MCF 10A (cell line): ENCODE measurements at regions not wholly inside any gene's neighbourhood (a gene's known extent, or its start where the extent isn't known, plus 50 kb on each side); places are given as distances from the start of the nearest gene placed in this dataset.

ENCODE experiments used
- BruUV-seq: library from RNA; stranded (reverse); fragments of 400-500 nt; replicated peaks from 2 replicates; lab custom pipeline; 2021; lab: Mats Ljungman, UMichigan
- CTCF ChIA-PET: fragments of 300-600 bp; sonication (Branson Sonifier 250); formaldehyde crosslinking; extraction: SDS; loops from one replicate; lab custom pipeline; 2021; ENCODE audit warnings: antibody characterized with exemption, inconsistent platforms; lab: Yijun Ruan, JAX
- POLR2A ChIA-PET: fragments of 300-600, 350-650 bp; sonication (Branson Sonifier 250); formaldehyde crosslinking; extraction: SDS; loops from one replicate; lab custom pipeline; 2020; ENCODE audit warnings: antibody characterized with exemption, inconsistent platforms; lab: Yijun Ruan, JAX
- DNase-seq: peaks from one replicate; pipeline ENCODE4 v3.0.0-alpha.2; 2018; ENCODE audit not compliant: unreplicated experiment
- H3K27ac Mint-ChIP-seq: one replicate; pipeline ENCODE4 v1.8.0; 2022; ENCODE audit warnings: mild to moderate bottlenecking, low read depth, mixed read lengths; ENCODE audit not compliant: unreplicated experiment
- H3K27me3 Mint-ChIP-seq: one replicate; pipeline ENCODE4 v1.8.0; 2022; ENCODE audit warnings: mixed read lengths; ENCODE audit not compliant: insufficient read depth, unreplicated experiment
- H3K36me3 Mint-ChIP-seq: one replicate; pipeline ENCODE4 v1.8.0; 2022; ENCODE audit warnings: mild to moderate bottlenecking, moderate library complexity, mixed read lengths; ENCODE audit not compliant: insufficient read depth, unreplicated experiment
- H3K4me1 Mint-ChIP-seq: one replicate; pipeline ENCODE4 v1.8.0; 2022; ENCODE audit warnings: mixed read lengths; ENCODE audit not compliant: insufficient read depth, unreplicated experiment
- H3K4me3 Mint-ChIP-seq: one replicate; pipeline ENCODE4 v1.8.0; 2022; ENCODE audit warnings: mild to moderate bottlenecking, moderate library complexity, mixed read lengths; ENCODE audit not compliant: unreplicated experiment
- H3K9me3 Mint-ChIP-seq: one replicate; pipeline ENCODE4 v1.8.0; 2022; ENCODE audit warnings: mixed read lengths; ENCODE audit not compliant: unreplicated experiment
- CTCF ChIP-seq: fragments of 200-600 bp; IDR thresholded peaks from one replicate; pipeline ENCODE4 v1.8.0; 2022; ENCODE audit warnings: antibody characterized with exemption, mild to moderate bottlenecking; ENCODE audit not compliant: unreplicated experiment
- intact Hi-C: fragments of 100-400 bp; cut with micrococcal nuclease; formaldehyde crosslinking; loops from 2 replicates; pipeline ENCODE4 v1.14.1; 2022

GRCh38 chr10:128950916-128951275, 516.1 kb upstream of the MGMT start:
- H3K4me1 Mint-ChIP-seq: no peaks in the 10 kb centered on the region
- no peak for DNase-seq
- H3K27ac Mint-ChIP-seq: no peak overlapping the region
- no peak overlapping the region for H3K4me3 Mint-ChIP-seq
- CTCF ChIA-PET: no interaction called here
- no TSS peak for BruUV-seq
- H3K27me3 Mint-ChIP-seq: no peaks in the 10 kb centered on the region
- no peaks in the 10 kb centered on the region for H3K36me3 Mint-ChIP-seq
- H3K9me3 Mint-ChIP-seq: peaks cover 18% of the 10 kb centered on the region
- POLR2A ChIA-PET: no interaction called here
- intact Hi-C loops: no loop called here
- TF ChIP-seq CTCF: no peak

GRCh38 chr10:128952856-128953255, 514.2 kb upstream of the MGMT start:
- DNase-seq: no peak
- Mint-ChIP-seq H3K36me3 (no peaks in the 10 kb centered on the region), H3K9me3 (peaks cover 7% of the 10 kb centered on the region), H3K27me3 (no peaks in the 10 kb centered on the region), H3K4me3 (no peak overlapping the region), H3K27ac (no peak overlapping the region), H3K4me1 (no peaks in the 10 kb centered on the region)
- ChIA-PET CTCF (no interaction called here), POLR2A (no interaction called here)
- no peak for TF ChIP-seq CTCF
- intact Hi-C loops: no loop called here
- BruUV-seq: no TSS peak

GRCh38 chr10:128956149-128956548, 510.9 kb upstream of the MGMT start:
- H3K4me1 Mint-ChIP-seq: no peaks in the 10 kb centered on the region
- TF ChIP-seq CTCF: no peak
- BruUV-seq: no TSS peak
- H3K27me3 Mint-ChIP-seq: no peaks in the 10 kb centered on the region
- H3K4me3 Mint-ChIP-seq: no peak overlapping the region
- DNase-seq: no peak
- no peaks in the 10 kb centered on the region for H3K36me3 Mint-ChIP-seq
- CTCF ChIA-PET: no interaction called here
- peaks cover 7% of the 10 kb centered on the region for H3K9me3 Mint-ChIP-seq
- intact Hi-C loops: no loop called here
- no peak overlapping the region for H3K27ac Mint-ChIP-seq
- POLR2A ChIA-PET: no interaction called here

GRCh38 chr10:128957221-128957620, 509.8 kb upstream of the MGMT start:
- no peak overlapping the region for H3K4me3 Mint-ChIP-seq
- TF ChIP-seq CTCF: no peak
- no peak overlapping the region for H3K27ac Mint-ChIP-seq
- no TSS peak for BruUV-seq
- intact Hi-C loops: no loop called here
- ChIA-PET CTCF (no interaction called here), POLR2A (no interaction called here)
- H3K4me1 Mint-ChIP-seq: no peaks in the 10 kb centered on the region
- no peaks in the 10 kb centered on the region for H3K27me3 Mint-ChIP-seq
- H3K9me3 Mint-ChIP-seq: peaks cover 6% of the 10 kb centered on the region
- no peaks in the 10 kb centered on the region for H3K36me3 Mint-ChIP-seq
- DNase-seq: no peak
